ELF-1 (cell line): ENCODE measurements at regions not wholly inside any gene's neighbourhood (a gene's known extent, or its start where the extent isn't known, plus 50 kb on each side); places are given as distances from the start of the nearest gene placed in this dataset.
A peak's percentile ranks its signal among the peaks of the same experiment; 100 is the strongest.
"Not testable (repeated sequence)": the region's sequence is repeated elsewhere in the genome, so short reads cannot be mapped to it uniquely, and the experiment has no call there.

ENCODE experiments used
- DNase-seq: peaks from one replicate; pipeline ENCODE4 v3.0.0-alpha.2; 2016; ENCODE audit warnings: low read depth, low spot score

- DNase-seq, result no peak
Observed at GRCh38 chr2:156778916-156779315, 342.7 kb downstream of the GPD2 start.

DNA sequence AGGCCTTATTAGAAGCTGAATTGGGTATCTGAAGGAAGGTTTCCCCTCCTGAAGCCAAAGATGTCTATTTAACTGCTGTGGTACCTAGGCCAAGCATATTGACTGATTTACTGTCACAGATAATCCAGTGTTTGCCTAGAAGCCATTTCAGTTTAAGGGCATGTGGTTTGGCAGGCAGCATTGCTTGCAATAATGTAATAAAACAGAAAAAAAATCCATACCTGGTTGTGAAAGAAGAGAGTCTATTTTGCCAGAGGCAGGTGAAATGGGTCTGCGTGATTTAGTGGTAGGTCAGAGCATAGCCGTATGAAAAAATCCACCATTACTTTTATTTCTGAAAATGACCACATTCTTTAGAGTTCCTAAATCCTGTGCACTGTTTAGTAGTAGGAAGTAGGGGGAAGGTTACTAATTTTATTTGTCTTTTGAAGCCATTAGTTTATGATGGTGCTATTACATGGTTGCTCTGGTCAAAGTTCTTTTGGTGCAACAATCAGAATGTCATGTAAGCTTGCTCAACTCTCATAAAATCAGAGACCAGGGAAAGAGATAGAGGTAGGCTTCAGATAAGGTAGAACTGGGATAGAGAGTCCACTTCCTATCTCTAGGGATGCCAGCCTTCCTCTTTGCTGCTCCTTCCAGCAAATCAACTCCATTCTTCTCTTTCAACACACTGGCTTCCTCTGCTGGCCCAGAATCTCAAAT lies 343.4 kb downstream of the GPD2 start:
- DNase-seq, result no peak

DNA sequence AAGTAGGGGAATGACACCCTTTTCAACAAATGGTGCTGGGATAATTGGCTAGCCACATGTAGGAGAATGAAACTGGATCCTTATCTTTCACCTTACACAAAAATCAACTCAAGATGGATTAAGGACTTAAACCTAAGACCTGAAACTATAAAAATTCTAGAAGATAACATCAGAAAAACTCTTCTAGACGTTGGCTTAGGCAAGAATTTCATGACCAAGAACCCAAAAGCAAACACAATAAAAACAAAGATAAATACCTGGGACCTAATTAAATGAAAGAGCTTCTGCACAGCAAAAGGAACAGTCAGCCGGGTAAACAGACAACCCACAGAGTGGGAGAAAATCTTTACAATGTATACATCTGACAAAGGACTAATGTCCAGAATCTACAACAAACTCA lies 345.5 kb downstream of the GPD2 start:
- not testable (repeated sequence) for DNase-seq

DNA sequence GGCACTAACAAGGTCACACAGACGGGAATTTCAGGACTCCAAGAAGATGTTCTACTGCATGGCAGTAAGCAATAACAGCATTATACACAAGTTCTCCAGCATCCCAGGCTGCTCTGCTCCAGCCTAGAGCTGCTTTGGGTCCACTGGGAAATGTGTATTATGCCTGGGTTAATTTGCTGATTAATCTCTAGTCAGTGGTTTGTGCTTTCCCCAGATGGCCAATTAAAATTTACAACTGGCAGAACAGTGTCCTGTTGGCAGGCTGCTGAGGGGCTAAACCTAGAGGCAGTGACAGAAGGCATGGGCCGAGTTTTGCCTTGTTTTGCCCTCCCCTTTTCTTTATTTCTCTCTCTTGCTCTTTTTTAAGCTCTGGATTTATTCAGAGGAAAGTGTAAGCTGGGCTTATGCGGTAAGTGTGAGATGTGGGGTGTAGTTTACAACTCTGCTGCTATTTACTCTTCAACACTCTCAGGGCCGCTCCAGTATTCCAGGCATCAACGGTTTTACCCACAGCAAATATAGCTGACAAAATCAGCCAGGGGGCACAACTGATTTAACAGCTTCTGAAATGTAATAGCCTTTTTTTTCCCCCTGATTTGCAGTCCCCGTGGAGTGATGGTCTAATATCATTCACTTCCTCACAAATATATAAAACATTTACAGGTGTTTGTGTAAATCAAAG lies 348.0 kb downstream of the GPD2 start:
- DNase-seq, result no peak

DNA sequence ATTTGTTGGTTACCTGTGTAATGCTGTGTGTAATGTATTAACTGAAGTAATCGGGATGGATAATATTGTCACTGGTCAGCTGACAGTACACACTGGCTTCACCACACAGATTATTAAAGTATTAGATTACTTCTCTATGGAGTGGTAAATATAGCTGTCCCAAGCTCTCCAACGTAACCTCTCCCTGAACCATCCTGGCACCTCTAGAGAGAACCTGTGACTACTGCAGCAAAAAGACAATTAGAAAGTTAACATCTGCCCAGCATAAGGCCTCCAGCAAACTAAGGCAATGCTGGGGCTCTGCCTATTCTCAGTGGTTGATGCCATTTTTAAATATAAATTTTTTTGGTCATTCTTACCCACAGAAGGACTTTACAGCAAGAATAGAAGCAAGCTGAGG lies 351.3 kb downstream of the GPD2 start:
- DNase-seq, result no peak

GRCh38 chr2:156790343-156791037 lies 354.3 kb downstream of the GPD2 start:
- no peak for DNase-seq

GRCh38 chr2:156792242-156792840 lies 356.2 kb downstream of the GPD2 start:
- no peak for DNase-seq

DNA sequence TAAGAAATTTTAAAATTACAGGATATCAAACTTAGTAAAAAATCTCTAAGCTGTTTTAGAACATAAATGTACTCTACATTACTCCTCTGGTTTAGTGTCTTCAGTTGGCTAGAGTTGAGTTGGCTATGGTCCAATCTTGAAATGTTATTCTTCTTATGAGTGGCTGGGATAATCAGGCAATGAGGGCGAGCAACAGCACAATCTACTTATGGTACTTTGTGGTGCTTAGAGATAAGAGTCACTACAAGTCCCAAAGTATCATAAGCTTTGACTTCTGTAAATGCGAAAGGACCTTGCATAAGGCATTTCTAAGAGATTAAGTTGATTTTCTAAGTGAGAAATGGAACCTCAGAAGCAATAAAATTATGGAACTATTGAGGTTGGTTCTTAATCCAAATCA lies 361.7 kb downstream of the GPD2 start:
- DNase-seq, result no peak

- DNase-seq, result peak; percentile 8
Observed at GRCh38 chr2:156800065-156800653, 364.0 kb downstream of the GPD2 start.

DNA sequence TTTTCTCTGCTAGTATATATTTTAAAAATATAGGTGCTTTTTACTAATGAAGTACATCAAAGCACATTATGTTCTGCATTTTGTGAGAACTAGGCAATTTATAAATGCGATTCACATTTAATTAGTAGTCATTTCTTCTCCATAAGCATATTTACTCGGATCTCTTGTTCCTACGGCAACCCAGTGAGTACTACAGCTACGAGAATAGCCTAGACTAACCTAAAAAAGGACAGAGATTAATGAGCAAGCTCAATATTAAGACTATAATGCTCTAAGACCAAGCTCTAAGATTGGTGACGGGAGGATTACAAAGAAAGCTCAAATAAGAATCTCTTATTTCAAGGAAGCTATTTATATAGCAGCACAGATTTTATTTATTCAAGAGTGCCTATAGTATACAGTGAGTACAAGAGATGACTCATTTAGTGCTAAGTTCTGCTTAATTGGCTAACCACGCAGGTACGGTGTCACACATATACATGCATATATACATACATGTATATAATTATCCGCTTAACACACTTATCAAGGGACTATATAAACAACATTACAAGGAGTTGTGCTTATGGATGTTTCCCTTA lies 364.7 kb downstream of the GPD2 start:
- DNase-seq, result no peak

GRCh38 chr2:156803243-156803642 lies 367.1 kb downstream of the GPD2 start:
- peak; percentile 10 for DNase-seq

- DNase-seq, result no peak
Observed at GRCh38 chr2:156803967-156804366, 367.8 kb downstream of the GPD2 start.

GRCh38 chr2:156810094-156810493 lies 373.9 kb downstream of the GPD2 start:
- no peak for DNase-seq

- no peak for DNase-seq
Observed at GRCh38 chr2:156812496-156812895, 376.3 kb downstream of the GPD2 start.

DNA sequence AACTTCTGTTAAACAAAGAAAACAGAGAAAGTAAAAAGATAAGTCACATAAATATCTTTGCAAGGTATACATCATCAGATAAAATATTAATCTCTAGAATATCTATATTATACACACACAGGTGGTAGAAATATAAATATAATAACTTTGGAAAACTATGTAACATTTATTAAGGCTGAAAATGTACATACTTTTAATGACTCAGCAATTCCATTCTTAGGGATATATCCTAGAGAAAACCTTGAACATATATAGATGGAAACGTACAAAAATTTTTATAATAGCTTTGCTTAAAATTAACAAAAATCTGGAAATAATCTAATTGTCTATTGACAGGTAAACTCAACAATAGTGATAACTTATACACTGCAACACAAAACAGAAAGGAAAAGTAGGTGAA lies 381.3 kb downstream of the GPD2 start:
- no peak for DNase-seq

- no peak for DNase-seq
Observed at GRCh38 chr2:156818221-156818620, 382.0 kb downstream of the GPD2 start.

DNA sequence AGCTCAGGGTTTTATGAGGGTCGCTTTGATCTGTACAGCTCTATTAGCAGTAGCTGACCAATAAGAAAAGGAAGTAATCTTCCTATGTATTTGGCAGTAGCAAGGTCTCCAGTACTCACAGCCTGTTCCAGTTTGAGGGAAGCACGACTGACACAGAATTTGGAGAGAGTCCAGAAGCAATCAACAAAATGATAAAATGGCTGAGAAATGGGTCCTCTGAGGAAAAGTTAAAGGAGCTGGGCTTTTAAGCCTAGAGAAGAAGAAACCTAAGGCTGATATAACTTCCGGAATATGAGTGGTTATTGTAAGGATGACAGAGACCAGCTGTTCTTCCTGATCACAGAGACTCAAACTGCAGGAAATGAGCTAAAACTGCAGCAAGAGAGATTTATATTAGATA lies 382.8 kb downstream of the GPD2 start:
- no peak for DNase-seq

DNA sequence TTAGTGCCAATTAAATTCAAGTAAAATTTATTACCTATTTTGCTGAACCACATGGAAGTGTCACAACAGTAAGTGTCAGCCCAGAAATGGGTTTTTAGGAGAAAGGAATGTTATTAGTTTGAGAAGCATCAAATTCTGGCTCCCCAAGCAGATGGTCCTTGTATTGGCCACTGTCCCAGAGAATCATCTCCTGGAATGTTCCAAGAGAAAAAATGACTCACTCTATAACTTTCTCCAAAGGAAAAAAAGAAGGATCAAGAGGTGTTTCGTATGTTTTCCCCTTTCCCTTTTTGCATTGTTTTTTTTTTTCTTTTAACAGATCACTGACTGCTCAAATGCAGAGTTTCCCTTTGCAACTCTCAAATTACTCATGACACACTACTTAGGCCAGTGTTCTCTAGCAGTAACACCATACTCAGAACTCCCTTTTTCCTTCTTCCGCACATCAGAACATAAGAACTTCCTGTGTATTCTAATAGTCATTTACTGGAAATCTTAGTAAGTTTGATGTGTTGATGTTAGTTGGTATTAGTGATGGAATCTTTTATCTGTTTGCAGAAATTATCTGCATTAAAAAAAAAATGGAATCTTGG lies 390.3 kb downstream of the GPD2 start:
- DNase-seq, result no peak

DNA sequence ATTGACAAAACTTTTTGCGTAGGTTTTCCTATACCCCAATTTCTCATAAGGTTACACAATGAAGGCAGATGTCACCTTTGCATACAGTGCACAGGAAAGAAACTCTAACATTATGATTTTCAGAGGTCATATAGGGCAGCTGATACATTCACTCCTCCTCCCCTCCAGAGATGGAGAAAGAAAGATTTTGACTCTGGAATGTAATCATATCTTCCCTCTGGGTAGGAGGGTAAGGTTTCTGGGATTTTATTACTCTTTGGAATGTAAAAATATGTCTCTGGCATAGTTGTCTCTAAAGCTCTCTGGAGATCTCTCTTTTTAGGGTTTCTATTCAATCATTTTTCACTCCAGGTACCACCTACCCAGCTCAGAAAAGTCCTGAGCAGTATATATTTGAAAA lies 398.3 kb downstream of the GPD2 start:
- no peak for DNase-seq

DNA sequence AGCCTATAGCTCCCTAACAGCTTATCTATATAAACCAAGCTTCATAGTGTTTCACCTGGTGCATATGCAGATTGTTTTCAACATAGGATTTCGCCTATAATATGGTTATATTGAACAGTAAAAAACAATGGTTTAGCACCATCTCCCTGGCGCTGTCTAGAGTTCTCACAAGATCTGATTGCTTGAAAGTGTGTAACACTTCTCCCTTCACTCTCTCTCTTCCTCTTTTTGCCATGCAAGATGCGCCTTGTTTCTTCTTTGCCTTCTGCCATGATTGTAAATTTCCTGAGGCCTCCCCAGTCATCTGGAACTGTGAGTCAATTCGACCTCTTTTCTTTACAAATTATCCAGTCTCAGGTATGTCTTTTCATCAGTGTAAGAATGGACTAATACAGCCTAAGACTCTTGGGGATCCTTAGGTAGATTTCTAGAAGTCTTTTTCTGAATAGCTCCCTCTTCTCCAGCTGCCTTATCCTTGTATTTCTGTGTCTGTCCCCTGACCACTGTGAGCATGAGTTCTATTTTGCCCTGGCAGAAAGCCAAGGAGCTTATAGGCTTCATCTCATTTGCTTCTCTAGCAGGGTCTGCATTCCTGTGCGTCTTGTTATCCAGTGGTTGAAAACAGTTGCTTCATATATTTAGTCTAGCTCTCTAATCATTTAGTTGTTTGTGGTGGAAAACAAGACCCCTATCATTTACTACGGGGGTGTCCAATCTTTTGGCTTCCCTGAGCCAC lies 401.6 kb downstream of the GPD2 start:
- DNase-seq, result no peak

DNA sequence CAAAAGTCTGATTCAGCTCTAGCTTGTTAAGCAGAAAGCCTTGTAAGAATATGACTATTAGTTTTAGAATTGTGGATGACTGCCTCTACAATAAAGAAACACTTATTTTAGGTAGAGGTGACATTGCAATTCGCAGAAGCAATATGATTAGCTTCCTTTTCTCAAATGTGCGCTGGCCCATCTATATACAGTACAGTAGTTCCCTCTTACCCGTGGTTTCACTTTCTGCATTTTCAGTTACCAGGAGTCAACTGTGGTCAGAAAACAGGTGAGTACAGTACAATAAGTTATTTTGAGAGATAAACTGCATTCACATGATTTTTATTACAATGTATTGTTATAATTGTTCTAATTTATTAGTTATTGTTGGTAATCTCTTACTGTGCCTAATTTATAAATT lies 405.1 kb downstream of the GPD2 start:
- no peak for DNase-seq
